ENCODE measurements at regions not wholly inside any gene's neighbourhood (a gene's known extent, or its start where the extent isn't known, plus 50 kb on each side); places are given as distances from the start of the nearest gene placed in this dataset.

- TF ChIP-seq CTCF (IDR thresholded peaks at IDR 0.05) (no peak), EZH2 (IDR thresholded peaks at IDR 0.05; ENCODE audit: borderline replicate concordance, insufficient read depth, low read depth, low read length, poor library complexity, severe bottlenecking) (no peak)
Measured at GRCh38 chr22:22749167-22749758, 104.8 kb downstream of the GGTLC2 start.
